Stimulated activated CD4-positive, alpha-beta T cell treated with anti-CD3 and anti-CD28 coated beads, Interleukin-4, amount 100 ng/mL, for 48 hours (primary cell): ENCODE measurements at regions not wholly inside any gene's neighbourhood (a gene's known extent, or its start where the extent isn't known, plus 50 kb on each side); places are given as distances from the start of the nearest gene placed in this dataset.

ENCODE experiments used
- DNase-seq, 2 donors: peaks; one replicate each; pipeline ENCODE4 v3.0.0-alpha.2; 2020; ENCODE audit warnings: low read depth in 2 of 2

GRCh38 chr13:30845297-30846214, 60.5 kb upstream of the MEDAG start:
- no peak for DNase-seq

DNA sequence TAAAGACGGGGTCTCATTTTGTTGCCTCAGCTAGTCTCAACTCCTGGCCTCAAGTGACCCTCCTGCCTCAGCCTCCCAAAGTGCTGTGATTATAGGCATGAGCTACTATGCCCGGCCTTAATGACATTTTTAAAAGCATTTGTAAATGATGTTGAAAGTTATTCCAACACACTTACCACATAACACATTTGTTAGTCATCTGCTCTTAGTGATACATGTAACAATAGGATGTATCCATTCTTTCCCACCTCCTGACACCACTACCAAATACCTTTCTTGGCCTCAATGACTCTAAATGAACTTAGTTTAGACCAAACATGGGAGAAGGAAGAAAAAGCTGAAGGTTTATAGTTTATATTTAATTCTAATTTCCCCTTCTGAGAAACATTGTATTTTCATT, 59.8 kb upstream of the MEDAG start:
- DNase-seq = no peak

- DNase-seq = no peak
Observed at GRCh38 chr13:30846866-30847265, 59.2 kb upstream of the MEDAG start.

DNA sequence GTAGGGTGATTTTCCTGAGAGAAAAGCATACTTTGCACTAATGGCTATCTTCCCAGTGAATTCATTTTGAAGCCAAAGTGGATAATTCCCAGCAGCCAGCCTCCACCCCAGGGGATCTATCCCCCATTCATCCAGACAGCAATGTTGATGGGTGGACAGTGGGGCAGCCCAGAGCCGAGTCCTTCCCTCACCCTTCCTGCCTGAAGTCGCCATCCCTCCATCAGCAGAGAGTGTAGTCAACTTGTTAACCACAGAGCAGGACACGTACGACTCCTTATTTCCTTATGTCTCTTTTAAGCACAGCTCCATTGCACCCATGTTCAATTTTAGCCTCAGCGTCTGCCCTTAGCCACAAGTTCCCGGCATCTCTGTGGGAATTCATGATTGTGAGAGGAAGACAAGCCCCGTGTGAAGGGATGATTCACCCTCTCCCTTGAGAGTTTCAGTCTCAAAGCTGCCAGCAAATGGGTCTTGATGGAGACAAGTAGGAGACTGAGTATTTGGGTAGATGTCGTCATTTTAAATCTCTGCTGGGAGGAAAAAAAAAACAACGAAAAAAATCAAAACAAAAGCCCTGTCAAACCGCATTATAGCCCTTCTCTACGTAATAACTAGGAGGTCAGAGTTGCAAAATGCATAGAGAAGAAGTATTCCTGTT, 58.3 kb upstream of the MEDAG start:
- peak in 1 of 2 donors; percentile 19 for DNase-seq

GRCh38 chr13:30848332-30849027, 57.6 kb upstream of the MEDAG start:
- DNase-seq = no peak

DNA sequence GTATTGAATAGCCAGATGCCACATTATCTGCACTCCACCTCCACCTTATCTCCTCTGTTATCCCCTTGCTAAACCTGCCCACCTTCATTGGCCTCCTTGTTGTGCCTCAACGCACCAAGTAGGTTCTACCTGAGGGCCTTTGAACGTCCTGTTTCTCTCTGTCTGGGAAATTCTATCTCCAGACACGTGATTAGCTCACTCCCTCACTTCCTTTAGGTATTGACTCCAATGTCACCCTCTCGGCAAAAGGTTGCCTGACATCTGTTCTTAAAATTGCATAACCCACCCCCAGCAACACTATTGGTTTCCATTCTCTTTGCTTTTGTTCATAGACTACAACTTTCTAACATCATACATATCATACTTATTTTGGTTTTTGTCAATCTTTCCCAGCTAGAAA, 56.5 kb upstream of the MEDAG start:
- DNase-seq = no peak

- DNase-seq = no peak
Observed at GRCh38 chr13:30850204-30850866, 55.7 kb upstream of the MEDAG start.

DNA sequence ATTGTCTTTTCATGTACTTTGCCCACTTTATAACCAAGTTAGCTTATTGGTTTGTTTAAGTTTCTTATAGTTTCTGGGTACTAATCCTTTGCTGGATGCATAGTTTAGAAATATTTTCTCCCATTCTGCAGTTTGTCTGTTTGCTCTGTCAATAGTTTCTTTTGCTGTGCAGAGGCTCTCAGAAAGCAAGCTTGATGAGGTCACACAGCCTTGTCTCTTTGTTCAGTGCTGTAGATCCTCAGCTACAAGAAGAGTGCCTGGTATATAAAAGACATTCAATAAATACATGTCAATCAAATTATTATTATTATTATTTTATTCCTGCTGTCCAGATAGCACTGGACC, 55.2 kb upstream of the MEDAG start:
- DNase-seq = no peak

GRCh38 chr13:30851697-30852096, 54.4 kb upstream of the MEDAG start:
- DNase-seq = no peak

DNA sequence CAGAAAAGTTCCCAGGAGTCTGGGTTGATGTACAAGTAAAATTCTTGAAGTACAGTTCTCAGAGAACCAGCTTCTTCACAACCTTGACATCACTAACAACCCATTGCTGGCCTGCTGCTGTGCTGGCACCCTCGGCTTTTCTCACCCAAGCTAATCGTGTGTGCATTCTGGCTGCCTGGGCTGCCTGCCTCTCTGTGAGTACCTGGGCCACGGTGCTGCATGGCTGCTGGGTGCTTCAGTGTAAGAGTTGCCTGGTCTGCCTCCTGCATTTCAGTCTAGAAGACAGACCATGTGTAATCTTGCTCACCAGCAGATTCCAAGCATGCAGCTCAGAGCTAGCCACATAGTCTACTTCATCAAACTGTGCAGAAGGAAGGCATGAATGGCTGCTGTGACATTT, 50.5 kb upstream of the MEDAG start:
- no peak for DNase-seq

DNA sequence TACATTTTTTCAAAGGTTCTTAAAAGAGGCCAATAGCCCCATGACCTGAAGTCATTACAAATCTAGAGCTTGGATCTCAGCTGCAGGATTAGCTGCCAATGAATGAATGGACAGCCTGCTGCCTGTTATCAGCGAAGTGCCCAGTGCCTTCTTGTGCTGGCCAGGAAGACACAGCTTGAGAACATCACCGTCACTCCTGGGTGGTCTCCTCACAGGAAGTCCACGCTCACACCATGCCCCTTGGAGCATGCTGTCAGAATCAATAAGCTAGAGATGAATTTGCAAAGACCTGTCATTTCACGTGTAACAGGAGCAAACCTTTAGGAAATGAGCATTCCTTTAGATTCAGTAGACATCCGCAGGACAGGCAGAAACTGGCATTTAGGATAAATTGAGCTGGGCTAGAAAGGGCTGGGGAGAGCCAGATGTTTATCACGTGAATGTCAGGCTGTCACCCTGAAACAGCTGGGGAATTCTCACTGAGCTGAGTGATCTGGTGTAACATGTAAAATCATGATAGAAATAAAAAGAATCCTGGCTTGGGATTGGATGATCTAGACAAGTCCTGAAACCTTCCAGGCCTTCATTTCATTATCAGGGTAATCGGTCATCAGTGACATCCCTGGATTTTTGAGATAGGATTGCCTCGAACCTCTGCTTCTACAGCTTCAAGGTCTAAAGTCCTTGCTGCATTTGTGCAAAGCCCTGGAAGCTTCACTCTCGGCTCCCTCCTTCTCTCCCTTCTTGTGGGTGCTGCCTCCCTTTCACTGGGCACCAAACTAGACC, 49.9 kb upstream of the MEDAG start:
- no peak for DNase-seq
